CD14-positive monocyte (primary cell): ENCODE measurements at regions not wholly inside any gene's neighbourhood (a gene's known extent, or its start where the extent isn't known, plus 50 kb on each side); places are given as distances from the start of the nearest gene placed in this dataset.

Source experiments
- DNase-seq, 3 donors: peaks; one replicate each; pipeline ENCODE4 v3.0.0-alpha.2; 2011 to 2022
- H2AFZ ChIP-seq: 2 replicates; pipeline ENCODE4 v1.6.0; 2012; ENCODE audit warnings: mild to moderate bottlenecking, low read depth, low read length, inconsistent platforms; ENCODE audit not compliant: insufficient read depth, poor library complexity, severe bottlenecking
- H3K27ac ChIP-seq, 2 donors: 1 replicate in 1 of 2; 2 replicates in 1 of 2; pipeline ENCODE4 v1.5.1; 2012 to 2013; ENCODE audit warnings: low read length in 2 of 2, control low read depth in 1 of 2, inconsistent platforms in 1 of 2, low read depth in 1 of 2, mild to moderate bottlenecking in 1 of 2
- H3K27me3 ChIP-seq, 2 donors: one replicate each; pipeline versions ENCODE4 v1.6.0 to v1.6.1; 2011 to 2013; ENCODE audit warnings: low read length in 2 of 2; ENCODE audit not compliant: control insufficient read depth in 2 of 2, insufficient read depth in 2 of 2
- H3K36me3 ChIP-seq, 2 donors: replicated peaks in 1 of 2; 1 replicate in 1 of 2; 2 replicates in 1 of 2; pipeline versions ENCODE4 v1.5.1 to v1.6.1; 2012 to 2013; ENCODE audit warnings: low read length in 2 of 2, control low read depth in 1 of 2, inconsistent platforms in 1 of 2, mild to moderate bottlenecking in 1 of 2; ENCODE audit not compliant: insufficient read depth in 2 of 2, control insufficient read depth in 1 of 2
- H3K4me1 ChIP-seq, 2 donors: 1 replicate in 1 of 2; 2 replicates in 1 of 2; pipeline versions ENCODE4 v1.5.1 to v1.6.1; 2012 to 2013; ENCODE audit warnings: low read length in 2 of 2, control low read depth in 1 of 2, inconsistent platforms in 1 of 2, mild to moderate bottlenecking in 1 of 2, moderate library complexity in 1 of 2; ENCODE audit not compliant: insufficient read depth in 2 of 2, control insufficient read depth in 1 of 2
- H3K4me2 ChIP-seq: replicated peaks from 2 replicates; pipeline ENCODE3; 2012; ENCODE audit warnings: low read length, moderate library complexity, mild to moderate bottlenecking; ENCODE audit not compliant: poor library complexity, severe bottlenecking; ENCODE audit errors: extremely low read depth
- H3K4me3 ChIP-seq, 3 experiments: fragments of 200-600 bp in 1 of 3; sonication (generic) in 1 of 3; replicated peaks in 1 of 3; 1 replicate in 2 of 3; 2 replicates in 1 of 3; pipeline ENCODE4 v1.5.1; 2011 to 2013; ENCODE audit warnings: low read length in 3 of 3, mild to moderate bottlenecking in 3 of 3, control low read depth in 2 of 3, low read depth in 2 of 3, inconsistent platforms in 1 of 3, moderate library complexity in 1 of 3
- H3K79me2 ChIP-seq: 2 replicates; pipeline ENCODE4 v1.6.0; 2012; ENCODE audit warnings: mild to moderate bottlenecking, control low read depth, inconsistent platforms, low read length, moderate library complexity; ENCODE audit not compliant: insufficient read depth
- H3K9ac ChIP-seq: 2 replicates; pipeline ENCODE4 v1.6.0; 2017; ENCODE audit warnings: low read length, mild to moderate bottlenecking; ENCODE audit not compliant: insufficient read depth, poor library complexity, severe bottlenecking
- H3K9me3 ChIP-seq, 2 donors: replicated peaks in 1 of 2; 1 replicate in 1 of 2; 2 replicates in 1 of 2; pipeline versions ENCODE4 v1.5.1 to v1.6.1; 2012 to 2013; ENCODE audit warnings: low read length in 2 of 2, control low read depth in 1 of 2; ENCODE audit not compliant: control insufficient read depth in 1 of 2, insufficient read depth in 1 of 2
- H4K20me1 ChIP-seq: 2 replicates; pipeline ENCODE4 v1.6.0; 2012; ENCODE audit warnings: mild to moderate bottlenecking, low read length, control low read depth, moderate library complexity; ENCODE audit not compliant: insufficient read depth
- H3K27ac Mint-ChIP-seq, 7 donors: one replicate each; pipeline ENCODE4 v1.8.0; 2020; ENCODE audit warnings: mild to moderate bottlenecking in 7 of 7, mixed read lengths in 7 of 7, moderate library complexity in 6 of 7, inconsistent platforms in 2 of 7
- H3K27me3 Mint-ChIP-seq, 3 donors: one replicate each; pipeline ENCODE4 v1.8.0; 2021 to 2022; ENCODE audit warnings: low read depth in 3 of 3, mild to moderate bottlenecking in 3 of 3, mixed read lengths in 3 of 3, moderate library complexity in 3 of 3, inconsistent platforms in 1 of 3
- H3K36me3 Mint-ChIP-seq, 2 donors: one replicate each; pipeline ENCODE4 v1.8.0; 2020; ENCODE audit warnings: mixed read lengths in 2 of 2, inconsistent platforms in 1 of 2, mild to moderate bottlenecking in 1 of 2
- H3K4me1 Mint-ChIP-seq: one replicate; pipeline ENCODE4 v1.8.0; 2020; ENCODE audit warnings: mild to moderate bottlenecking, mixed read lengths
- H3K4me3 Mint-ChIP-seq, 2 donors: one replicate each; pipeline ENCODE4 v1.8.0; 2020; ENCODE audit warnings: mild to moderate bottlenecking in 2 of 2, mixed read lengths in 2 of 2, moderate library complexity in 1 of 2
- H3K9me3 Mint-ChIP-seq, 7 donors: one replicate each; pipeline ENCODE4 v1.8.0; 2020 to 2022; ENCODE audit warnings: mixed read lengths in 7 of 7, mild to moderate bottlenecking in 6 of 7, moderate library complexity in 6 of 7, inconsistent platforms in 2 of 7
- CTCF ChIP-seq: fragments of 200-600 bp; IDR thresholded peaks from one replicate; pipeline ENCODE4 v1.8.0; 2022; ENCODE audit warnings: antibody characterized with exemption, mild to moderate bottlenecking
- WGBS: methylation state at CpG from one replicate; pipeline ENCODE4 v1.1.5; 2013; ENCODE audit warnings: missing lambda C conversion rate; ENCODE audit not compliant: insufficient coverage; 5-methylcytosine and 5-hydroxymethylcytosine counted together
- intact Hi-C, 2 donors: fragments of 100-400 bp; cut with micrococcal nuclease; formaldehyde crosslinking; loops; one replicate each; pipeline versions ENCODE4 v1.15.0 to v1.15.1; 2023

GRCh38 chr5:175045820-175046219 is 321.4 kb downstream of the MSX2 start:
- no peak for TF ChIP-seq CTCF
- H3K4me3 Mint-ChIP-seq: no peak overlapping the region
- Histone ChIP-seq H3K27ac (no peak overlapping the region), H3K27me3 (no peaks in the 10 kb centered on the region), H4K20me1 (no peaks in the 10 kb centered on the region), H3K9ac (no peak overlapping the region), H3K4me1 (no peaks in the 10 kb centered on the region), H2AFZ (no peak overlapping the region), H3K4me3 (no peak overlapping the region), H3K9me3 (no peaks in the 10 kb centered on the region), H3K36me3 (no peaks in the 10 kb centered on the region), H3K79me2 (no peaks in the 10 kb centered on the region), H3K4me2 (no peak overlapping the region)
- no peak for DNase-seq
- WGBS: no CpG with 5 or more reads among the region's 5 CpGs
- peaks cover 0 to 4% (median 0%) of the 10 kb centered on the region in 3 donors for H3K27me3 Mint-ChIP-seq
- no peaks in the 10 kb centered on the region for H3K36me3 Mint-ChIP-seq
- H3K4me1 Mint-ChIP-seq: no peaks in the 10 kb centered on the region
- H3K9me3 Mint-ChIP-seq: peaks cover 0 to 4% (median 2%) of the 10 kb centered on the region in 7 donors
- no peak overlapping the region for H3K27ac Mint-ChIP-seq
- intact Hi-C loops: no loop called here

GRCh38 chr5:175037820-175038219 is 313.4 kb downstream of the MSX2 start:
- H3K27ac Mint-ChIP-seq: no peak overlapping the region
- DNase-seq: no peak
- TF ChIP-seq CTCF: no peak
- WGBS: no CpG with 5 or more reads among the region's 2 CpGs
- H3K4me3 Mint-ChIP-seq: no peak overlapping the region
- Histone ChIP-seq H3K27ac (no peak overlapping the region), H3K4me1 (no peaks in the 10 kb centered on the region), H3K27me3 (no peaks in the 10 kb centered on the region), H4K20me1 (no peaks in the 10 kb centered on the region), H3K4me2 (no peak overlapping the region), H3K36me3 (no peaks in the 10 kb centered on the region), H3K79me2 (no peaks in the 10 kb centered on the region), H3K4me3 (no peak overlapping the region), H3K9me3 (peaks cover 0 to 10% of the 10 kb centered on the region in 2 donors), H2AFZ (no peak overlapping the region), H3K9ac (no peak overlapping the region)
- H3K4me1 Mint-ChIP-seq: no peaks in the 10 kb centered on the region
- peaks cover 2 to 7% (median 4%) of the 10 kb centered on the region in 7 donors for H3K9me3 Mint-ChIP-seq
- H3K27me3 Mint-ChIP-seq: peaks cover 0 to 2% (median 0%) of the 10 kb centered on the region in 3 donors
- intact Hi-C loops: no loop called here
- H3K36me3 Mint-ChIP-seq: no peaks in the 10 kb centered on the region
